NCI-H2196 (cell line): ENCODE measurements at regions not wholly inside any gene's neighbourhood (a gene's known extent, or its start where the extent isn't known, plus 50 kb on each side); places are given as distances from the start of the nearest gene placed in this dataset.

ENCODE experiments used
- DNase-seq: peaks from one replicate; lab custom pipeline; 2025; ENCODE audit not compliant: unreplicated experiment; lab: John Stamatoyannopoulos, UW

GRCh38 chr7:17598305-17598704, 299.9 kb downstream of the AHR start:
- DNase-seq, result no peak

- no peak for DNase-seq
Observed at GRCh38 chr7:17598846-17599245, 300.4 kb downstream of the AHR start.

DNA sequence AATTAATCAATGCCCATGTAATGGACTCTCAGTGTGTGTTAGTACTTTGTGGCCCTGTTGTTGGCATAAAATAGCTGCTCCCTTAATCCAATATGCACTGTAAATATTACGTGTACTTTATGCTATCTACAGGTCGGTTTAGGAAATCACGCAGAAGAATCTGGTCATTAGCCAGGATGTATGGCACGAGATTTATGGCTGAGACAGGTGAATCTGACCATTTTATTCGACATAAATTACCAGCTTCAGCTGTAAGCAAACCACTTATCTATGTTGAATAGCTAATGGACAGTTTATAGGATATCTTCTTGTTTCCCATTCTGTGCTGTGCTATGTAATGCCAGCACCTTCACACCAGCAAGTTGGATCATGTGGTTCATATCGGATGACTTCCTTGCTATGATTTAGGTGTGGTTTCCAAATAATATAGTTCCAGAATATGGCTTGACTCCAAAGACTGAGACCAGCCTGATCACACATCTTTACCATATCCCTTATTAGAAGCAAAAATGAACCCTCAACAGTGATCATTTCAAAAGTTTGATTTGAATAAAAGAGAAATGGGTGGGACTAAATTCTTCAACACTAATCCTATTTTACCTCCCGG, 301.4 kb downstream of the AHR start:
- no peak for DNase-seq

GRCh38 chr7:17600340-17600752, 301.9 kb downstream of the AHR start:
- DNase-seq, result no peak

- no peak for DNase-seq
Observed at GRCh38 chr7:17601921-17602320, 303.5 kb downstream of the AHR start.

DNA sequence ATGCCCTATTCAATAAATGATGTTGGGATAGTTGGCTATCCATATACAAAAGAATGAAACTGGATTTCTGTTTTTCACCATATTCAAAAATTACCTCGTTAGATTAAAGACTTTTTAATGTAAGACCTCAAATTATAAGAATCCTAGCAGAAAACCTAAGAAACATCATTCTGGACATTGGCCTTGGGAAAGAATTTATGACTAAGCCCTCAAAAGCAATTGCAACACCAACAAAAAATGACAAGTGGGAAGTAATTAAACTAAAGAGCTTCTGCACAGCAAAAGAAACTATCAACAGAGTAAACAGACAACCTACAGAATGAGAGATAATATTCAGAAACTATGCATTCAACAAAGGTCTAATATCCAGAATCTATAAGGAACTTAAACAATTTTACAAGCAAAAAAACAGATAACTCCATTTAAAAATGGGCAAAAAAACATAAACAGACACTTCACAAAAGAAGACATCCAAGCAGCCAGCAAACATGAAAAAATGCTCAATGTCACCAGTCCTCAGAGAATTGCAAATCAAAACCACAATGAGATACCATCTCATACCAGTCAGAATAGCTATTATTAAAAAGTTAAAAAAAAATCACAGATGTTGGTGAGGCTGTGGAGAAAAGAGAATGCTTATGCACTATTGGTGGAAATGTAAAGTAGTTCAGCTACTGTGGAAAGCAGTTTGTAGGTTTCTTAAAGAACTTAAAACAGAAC, 309.8 kb downstream of the AHR start:
- no peak for DNase-seq

- DNase-seq, result no peak
Observed at GRCh38 chr7:17611611-17612010, 313.2 kb downstream of the AHR start.

DNA sequence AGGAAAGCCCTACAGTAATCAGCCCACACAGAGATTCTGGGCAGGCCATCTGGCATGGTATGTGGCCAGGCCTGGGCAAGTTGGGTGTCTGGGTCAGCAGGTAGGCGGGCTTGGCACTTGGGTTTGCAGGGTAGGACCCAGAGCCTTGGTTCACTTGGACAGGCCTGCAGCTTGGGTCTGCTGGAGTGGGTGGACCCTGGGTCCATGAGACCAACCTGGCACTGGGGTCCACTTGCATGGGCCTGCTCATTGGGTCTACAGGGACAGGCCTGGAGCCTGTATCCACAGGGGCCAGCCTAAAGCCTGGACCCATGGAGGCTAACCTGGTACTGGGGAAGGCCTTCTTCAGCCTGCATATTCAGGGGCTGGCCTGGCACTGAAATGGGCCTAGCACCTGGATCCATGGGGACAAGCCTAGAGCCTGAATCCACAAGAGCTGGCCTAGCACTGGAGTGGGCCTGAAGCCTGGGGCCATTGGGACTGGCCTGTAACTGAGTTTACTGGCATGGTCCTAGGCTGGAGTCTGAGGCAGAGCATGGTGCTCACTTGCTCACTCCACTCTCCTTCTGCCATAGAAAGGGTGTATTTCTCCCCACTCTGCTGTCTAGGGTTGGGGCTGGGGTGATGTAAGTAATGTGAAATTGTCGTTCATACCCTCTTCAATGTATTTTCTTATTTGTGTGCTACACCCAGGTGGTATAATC, 315.0 kb downstream of the AHR start:
- DNase-seq, result no peak

DNA sequence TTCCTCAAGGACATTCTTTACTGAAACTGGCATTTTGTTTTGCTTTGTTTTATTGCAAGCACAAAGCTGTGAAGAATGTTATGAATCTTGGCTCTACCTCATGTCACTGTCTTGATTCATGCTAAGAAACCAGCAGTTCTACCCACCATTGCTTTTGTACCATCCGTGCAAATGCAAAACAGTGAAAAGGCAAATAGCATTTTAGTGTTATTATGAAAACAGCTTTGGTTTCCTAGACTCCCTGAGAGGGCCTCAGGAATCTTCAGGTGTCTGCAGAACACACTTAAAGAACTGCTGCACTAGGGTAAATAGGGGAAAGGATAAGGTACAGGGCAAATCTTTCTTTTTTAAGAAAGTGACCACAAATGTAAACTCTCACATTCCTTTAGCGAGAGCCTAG, 318.9 kb downstream of the AHR start:
- DNase-seq, result no peak

DNA sequence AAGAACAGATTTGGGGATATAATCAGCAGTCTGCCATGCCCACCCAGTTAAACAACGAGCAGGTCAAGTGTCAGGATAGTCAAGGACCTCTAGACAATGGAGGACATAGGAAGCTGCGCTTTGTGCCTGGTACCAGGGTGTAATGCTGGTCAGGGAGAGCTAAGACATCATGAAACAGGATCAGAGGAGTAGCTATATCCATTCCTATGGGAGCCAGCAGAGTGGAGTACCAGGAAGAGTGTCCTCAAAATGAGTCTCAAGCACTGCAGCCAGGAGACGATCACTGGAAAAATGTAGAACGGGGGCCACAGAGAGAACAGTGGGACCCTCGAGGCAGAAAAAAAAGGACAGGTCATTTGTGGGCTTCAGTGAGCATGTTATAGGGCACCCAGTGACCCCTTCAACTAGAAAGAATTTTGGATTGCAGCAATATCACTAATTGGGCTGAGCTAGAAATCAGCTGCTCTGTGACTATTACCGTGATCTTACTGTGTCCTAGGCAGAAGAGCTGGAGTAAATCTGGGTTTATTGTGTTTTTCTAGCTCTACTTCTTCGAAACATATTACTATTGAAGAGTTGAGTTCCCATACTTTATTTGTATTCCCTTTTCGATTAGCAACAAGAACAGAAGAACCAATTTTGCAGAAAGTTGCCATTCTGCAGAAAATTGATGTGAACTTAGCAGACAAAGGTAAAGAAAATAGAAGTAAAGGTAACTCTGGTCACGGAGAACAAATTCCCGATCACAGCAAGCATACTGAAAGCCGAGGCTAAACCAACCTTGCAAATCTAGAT, 319.6 kb downstream of the AHR start:
- no peak for DNase-seq

GRCh38 chr7:17618652-17618974, 320.2 kb downstream of the AHR start:
- DNase-seq, result no peak

DNA sequence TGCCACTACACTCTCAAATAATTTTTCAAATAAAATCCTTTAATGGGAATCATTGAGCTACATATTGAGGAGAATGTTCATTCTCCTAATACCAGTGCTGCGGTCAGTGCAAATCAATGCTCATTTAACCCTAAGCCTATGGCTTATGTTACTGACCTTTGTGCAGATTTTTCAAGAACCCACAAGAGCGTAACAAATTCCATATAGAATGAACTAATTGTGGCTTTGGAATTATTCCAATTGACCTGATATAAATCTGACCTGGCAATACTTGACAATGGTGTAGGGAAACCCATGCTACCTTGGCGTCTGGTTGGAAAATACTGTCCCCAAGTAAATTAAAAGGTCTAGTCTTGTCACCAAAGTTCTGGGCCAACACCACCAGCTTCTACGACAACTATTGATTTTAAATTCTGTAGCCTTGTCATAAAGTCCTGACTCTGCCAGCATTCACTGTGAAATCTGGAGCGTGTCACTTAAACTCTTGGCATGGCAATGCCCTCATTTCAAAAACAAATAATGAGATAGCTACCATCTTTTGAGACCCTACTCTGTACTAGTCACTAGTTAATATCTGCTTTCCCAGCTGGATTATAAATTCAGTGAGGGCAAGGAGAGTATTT, 320.9 kb downstream of the AHR start:
- DNase-seq, result no peak

DNA sequence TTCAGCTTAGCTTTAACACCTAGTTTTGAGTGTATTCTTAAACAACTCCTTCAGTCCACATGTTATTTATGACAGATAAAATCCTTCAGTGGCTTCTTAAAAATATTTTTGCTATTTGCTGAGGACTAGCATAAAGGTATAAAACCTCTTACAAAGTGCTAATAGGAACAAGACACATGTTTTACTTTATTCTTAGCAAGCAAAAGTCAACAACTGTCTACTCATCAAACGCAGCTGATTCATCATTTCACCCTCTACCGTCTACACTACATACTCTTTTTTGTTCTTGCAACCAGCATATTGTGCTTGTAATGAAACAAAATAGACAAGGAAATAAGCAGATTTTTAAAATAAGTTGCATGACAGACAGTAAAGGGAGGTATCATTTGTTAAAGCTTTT, 319.7 kb downstream of the SNX13 start:
- DNase-seq, result no peak

GRCh38 chr7:17622451-17622850, 317.8 kb downstream of the SNX13 start:
- DNase-seq, result no peak

DNA sequence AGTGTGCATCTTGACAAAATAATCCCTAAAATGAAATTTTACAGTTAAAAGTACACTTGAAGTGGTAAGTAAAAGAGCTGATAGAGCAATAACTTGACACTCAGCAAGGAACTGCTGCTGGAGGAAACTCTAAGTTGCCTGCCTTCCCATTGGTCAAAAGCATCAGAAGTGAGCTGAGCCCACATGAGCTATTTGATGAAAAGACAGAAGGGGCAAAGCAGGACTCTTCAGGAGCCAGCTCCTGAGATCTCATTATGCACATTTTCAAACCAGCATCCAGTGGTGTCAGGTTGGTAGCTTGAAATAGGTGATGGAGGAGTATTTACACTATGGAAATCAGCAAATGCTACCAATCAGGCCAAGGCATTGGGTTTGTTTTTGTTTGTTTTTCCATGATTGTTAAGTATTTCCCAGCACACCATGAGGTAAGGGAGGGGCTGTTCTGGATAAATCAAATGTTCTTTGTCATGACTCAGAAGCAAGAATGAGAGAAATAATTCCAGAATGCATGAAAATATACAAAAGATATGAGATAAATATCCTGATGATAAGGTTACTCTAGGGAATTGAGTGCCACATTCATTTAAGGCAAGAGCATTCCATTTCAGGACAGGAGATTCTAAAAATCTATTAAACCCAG, 316.6 kb downstream of the SNX13 start:
- no peak for DNase-seq

DNA sequence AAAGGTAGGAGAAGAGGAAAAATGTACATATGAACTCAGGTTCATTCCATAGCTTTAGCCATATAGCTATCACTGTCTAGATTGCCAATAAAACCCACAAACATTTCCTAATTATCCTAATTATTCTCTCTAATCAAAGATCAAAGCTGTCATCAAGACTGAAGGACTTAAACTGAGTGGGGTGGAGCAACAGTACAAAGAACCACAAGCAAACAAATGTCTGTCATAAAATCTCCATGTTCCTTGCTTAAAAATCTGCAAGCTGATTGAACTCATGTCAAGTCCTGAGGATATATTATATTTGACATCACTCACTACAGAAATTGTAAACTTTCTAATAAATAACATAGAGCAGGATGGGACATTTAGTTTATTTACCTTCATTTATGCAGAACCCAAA, 315.9 kb downstream of the SNX13 start:
- DNase-seq, result no peak

GRCh38 chr7:17625043-17625442, 315.3 kb downstream of the SNX13 start:
- DNase-seq, result no peak

DNA sequence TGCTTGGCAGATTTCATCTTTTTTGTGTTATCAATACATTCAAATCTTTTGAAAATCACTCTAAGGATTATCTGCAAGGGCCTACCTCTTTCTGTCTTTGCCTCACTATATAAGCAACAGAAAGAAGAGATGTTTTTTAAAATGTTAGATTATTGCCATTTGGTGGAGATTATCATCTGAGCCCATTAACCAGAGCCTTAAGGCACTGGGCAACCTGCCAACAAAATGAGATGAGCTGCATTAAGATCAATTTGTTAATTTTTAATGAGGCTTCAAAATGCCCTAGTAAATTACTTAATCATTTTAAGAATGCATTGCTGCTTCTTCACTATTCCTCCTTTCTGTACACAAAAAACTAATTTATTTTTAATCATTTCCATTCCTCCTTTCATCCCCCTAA, 314.1 kb downstream of the SNX13 start:
- DNase-seq, result no peak

DNA sequence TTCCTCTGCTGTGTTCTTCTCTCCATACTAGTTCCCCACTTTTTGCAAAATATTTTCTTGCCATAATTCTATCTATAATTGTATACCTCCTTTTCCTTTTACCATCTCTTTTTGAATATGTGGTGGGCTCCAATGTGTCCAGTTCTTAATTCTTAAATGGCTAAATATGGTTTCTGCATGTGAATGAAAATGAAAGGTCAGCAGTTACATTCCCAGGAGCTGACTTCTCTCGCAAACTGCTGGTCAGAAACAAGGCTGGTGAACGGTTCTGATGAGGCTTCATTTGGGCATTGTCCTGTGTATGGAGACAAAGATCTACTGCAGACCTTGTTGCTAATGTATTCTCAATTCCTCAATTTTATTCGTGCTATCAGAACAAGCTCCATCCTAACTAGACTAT, 309.2 kb downstream of the SNX13 start:
- DNase-seq, result no peak

DNA sequence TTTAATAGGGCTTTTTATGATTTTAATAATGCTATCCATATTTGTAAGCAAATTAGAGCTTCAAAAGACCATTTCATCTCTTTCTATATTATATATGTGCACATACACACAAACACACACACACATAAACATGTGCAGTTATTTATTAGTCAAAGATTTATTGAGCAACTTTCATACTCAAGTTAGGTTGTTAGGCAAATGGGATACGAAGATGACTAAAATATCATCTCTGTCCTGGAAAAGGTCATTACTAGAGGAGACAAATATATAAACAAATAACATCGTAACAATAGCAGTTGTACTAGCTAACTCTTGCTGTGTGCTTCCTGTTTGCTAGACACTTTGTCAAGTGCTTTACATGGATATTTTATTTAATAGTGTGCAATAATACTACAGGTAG, 307.9 kb downstream of the SNX13 start:
- DNase-seq, result no peak

DNA sequence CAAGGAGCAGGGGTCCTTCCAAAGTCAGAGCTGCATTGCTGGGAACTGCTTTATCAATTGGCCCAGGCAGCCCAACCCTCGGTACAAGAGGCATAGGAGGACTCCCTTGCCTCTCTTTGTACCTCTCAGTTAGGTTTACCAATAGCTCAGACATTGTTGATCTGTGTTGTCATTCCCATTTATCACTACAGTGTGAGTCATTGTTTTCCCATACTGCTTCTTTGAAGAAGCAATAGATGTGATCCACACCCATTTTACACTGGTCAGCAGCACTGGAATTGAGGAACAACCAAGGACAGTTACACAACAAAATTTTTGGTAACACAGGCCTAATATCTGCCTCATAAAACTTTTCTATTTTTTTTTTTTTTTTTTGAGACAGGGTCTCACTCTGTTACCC, 307.2 kb downstream of the SNX13 start:
- DNase-seq, result no peak
